K562 (cell line): ENCODE measurements at regions not wholly inside any gene's neighbourhood (a gene's known extent, or its start where the extent isn't known, plus 50 kb on each side); places are given as distances from the start of the nearest gene placed in this dataset.

Experiments used
- CTCF ChIP-seq, 3 experiments: IDR thresholded peaks in 2 of 3; conservative IDR thresholded peaks in 1 of 3; 2 replicates each; pipeline ENCODE4 v1.5.1; 2011 to 2012; ENCODE audit warnings: low read length in 3 of 3, mild to moderate bottlenecking in 3 of 3, control low read depth in 2 of 3, improper control_type of control experiment in 1 of 3, inconsistent platforms in 1 of 3, low read depth in 1 of 3, mixed read lengths in 1 of 3, moderate library complexity in 1 of 3; ENCODE audit not compliant: insufficient read depth in 2 of 3
- EGR1 ChIP-seq: fragments of 450-650 bp; conservative IDR thresholded peaks from 2 replicates; pipeline ENCODE4 v1.6.1; 2017; ENCODE audit warnings: mild to moderate bottlenecking
- ILK ChIP-seq: fragments of 450-650 bp; IDR thresholded peaks from 2 replicates; pipeline ENCODE4 v1.6.1; 2016; ENCODE audit warnings: missing genetic modification characterization, low read depth, mild to moderate bottlenecking, missing compliant biosample characterization, moderate library complexity, borderline replicate concordance
- JUNB ChIP-seq: fragments of 450-650 bp; formaldehyde crosslinking; conservative IDR thresholded peaks from 2 replicates; pipeline ENCODE4 v1.4.0; 2020; ENCODE audit warnings: mild to moderate bottlenecking
- MTA2 ChIP-seq: fragments of 450-650 bp; IDR thresholded peaks from 2 replicates; pipeline ENCODE4 v1.6.1; 2016; ENCODE audit warnings: low read depth
- MTF1 ChIP-seq: fragments of 250-450 bp; sonication (Bioruptor Pico); IDR thresholded peaks from 2 replicates; pipeline ENCODE4 v1.9.0; 2021; ENCODE audit warnings: moderate library complexity, mild to moderate bottlenecking, inconsistent platforms, borderline replicate concordance
- POLR2AphosphoS5 ChIP-seq: IDR thresholded peaks from 2 replicates; pipeline ENCODE4 v1.6.1; 2011; ENCODE audit warnings: mild to moderate bottlenecking, low read depth, low read length, moderate library complexity; ENCODE audit not compliant: control insufficient read depth, insufficient read depth
- RCOR1 ChIP-seq, 2 experiments: IDR thresholded peaks; 2 replicates each; pipeline ENCODE4 v1.6.1; 2012; ENCODE audit warnings: low read depth in 2 of 2, low read length in 2 of 2, borderline replicate concordance in 1 of 2, improper control_type of control experiment in 1 of 2
- THRAP3 ChIP-seq: fragments of 450-650 bp; IDR thresholded peaks from 2 replicates; pipeline ENCODE4 v1.6.1; 2016; ENCODE audit warnings: mild to moderate bottlenecking, inconsistent platforms, borderline replicate concordance

GRCh38 chr10:57785068-57785467, 482.6 kb downstream of the IPMK start:
- TF ChIP-seq JUNB (no peak), THRAP3 (no peak), POLR2AphosphoS5 (no peak), CTCF (IDR thresholded peaks at IDR 0.05 in 2 of 3, conservative IDR thresholded peaks at IDR 0.05 in 1 of 3; ENCODE audit: insufficient read depth in 2 of 3, low read depth in 1 of 3, low read length in 3 of 3) (no peak), MTA2 (no peak), ILK (tag) (no peak), RCOR1 (IDR thresholded peaks at IDR 0.05; ENCODE audit: borderline replicate concordance in 1 of 2, low read depth in 2 of 2, low read length in 2 of 2) (no peak), MTF1 (CRISPR knock-in tag) (no peak), EGR1 (no peak)
